HG03565 (cell line): ENCODE measurements at regions not wholly inside any gene's neighbourhood (a gene's known extent, or its start where the extent isn't known, plus 50 kb on each side); places are given as distances from the start of the nearest gene placed in this dataset.
"Not testable (repeated sequence)": the region's sequence is repeated elsewhere in the genome, so short reads cannot be mapped to it uniquely, and the experiment has no call there.

ENCODE experiments used
- ATAC-seq: cut with Tn5 transposase; IDR thresholded peaks from one replicate; pipeline ENCODE4 v1.9.1; 2021; ENCODE audit warnings: mild to moderate bottlenecking, moderate library complexity; ENCODE audit not compliant: unreplicated experiment

GRCh38 chr3:176873261-176873660, 324.0 kb downstream of the TBL1XR1 start:
- ATAC-seq, result no peak

GRCh38 chr3:176872771-176873209, 324.5 kb downstream of the TBL1XR1 start:
- peak; percentile 99 for ATAC-seq

- ATAC-seq, result no peak
These were observed 326.8 kb downstream of the TBL1XR1 start for GRCh38 chr3:176870451-176870850.

- no peak for ATAC-seq
These were observed 329.3 kb downstream of the TBL1XR1 start for GRCh38 chr3:176867681-176868663.

GRCh38 chr3:176861137-176861536, 336.1 kb downstream of the TBL1XR1 start:
- ATAC-seq, result no peak

- ATAC-seq, result no peak
These were observed 340.6 kb downstream of the TBL1XR1 start for GRCh38 chr3:176856721-176857120.

- no peak for ATAC-seq
These were observed 341.3 kb downstream of the TBL1XR1 start for GRCh38 chr3:176855901-176856486.

GRCh38 chr3:176855213-176855612, 342.1 kb downstream of the TBL1XR1 start:
- ATAC-seq, result no peak

GRCh38 chr3:176850498-176850897, 346.8 kb downstream of the TBL1XR1 start:
- ATAC-seq, result no peak

GRCh38 chr3:176848431-176849214, 348.7 kb downstream of the TBL1XR1 start:
- ATAC-seq, result no peak

- no peak for ATAC-seq
These were observed 354.4 kb downstream of the TBL1XR1 start for GRCh38 chr3:176842914-176843313.

GRCh38 chr3:176840641-176841286, 356.5 kb downstream of the TBL1XR1 start:
- ATAC-seq, result no peak

GRCh38 chr3:176839901-176840300, 357.4 kb downstream of the TBL1XR1 start:
- ATAC-seq, result no peak

GRCh38 chr3:176839466-176839865, 357.8 kb downstream of the TBL1XR1 start:
- ATAC-seq, result no peak

- not testable (repeated sequence) for ATAC-seq
These were observed 370.0 kb downstream of the TBL1XR1 start for GRCh38 chr3:176827244-176827643.

GRCh38 chr3:176824811-176825210, 372.5 kb downstream of the TBL1XR1 start:
- ATAC-seq, result no peak

GRCh38 chr3:176820764-176821163, 376.5 kb downstream of the TBL1XR1 start:
- no peak for ATAC-seq

- ATAC-seq, result no peak
These were observed 380.3 kb downstream of the TBL1XR1 start for GRCh38 chr3:176816937-176817336.

GRCh38 chr3:176814285-176814684, 383.0 kb downstream of the TBL1XR1 start:
- peak; percentile 94 for ATAC-seq

GRCh38 chr3:176807938-176808337, 389.3 kb downstream of the TBL1XR1 start:
- no peak for ATAC-seq

- ATAC-seq, result no peak
These were observed 397.6 kb downstream of the TBL1XR1 start for GRCh38 chr3:176799675-176800074.
